GM12891 (cell line): ENCODE measurements at regions not wholly inside any gene's neighbourhood (a gene's known extent, or its start where the extent isn't known, plus 50 kb on each side); places are given as distances from the start of the nearest gene placed in this dataset.

Experiments
- POLR2A ChIP-seq: IDR thresholded peaks from 2 replicates; pipeline ENCODE4 v1.6.1; 2011; ENCODE audit warnings: low read depth, low read length, control low read depth
- POLR2AphosphoS5 ChIP-seq: IDR thresholded peaks from 2 replicates; pipeline ENCODE4 v1.6.1; 2011; ENCODE audit warnings: low read depth, low read length, control low read depth
- TAF1 ChIP-seq: IDR thresholded peaks from 2 replicates; pipeline ENCODE4 v1.6.1; 2011; ENCODE audit warnings: low read depth, low read length, control low read depth

- TF ChIP-seq POLR2A (no peak), POLR2AphosphoS5 (no peak), TAF1 (no peak)
Measured at GRCh38 chr11:134679592-134679991, 267.6 kb upstream of the B3GAT1 start.
